Uterus (tissue), 3 donors: ENCODE measurements at regions not wholly inside any gene's neighbourhood (a gene's known extent, or its start where the extent isn't known, plus 50 kb on each side); places are given as distances from the start of the nearest gene placed in this dataset.

Experiments
- DNase-seq, 2 donors: peaks; one replicate each; pipeline ENCODE4 v3.0.0-alpha.2; 2019 to 2020
- H3K27ac ChIP-seq, 2 donors: fragments of 200-600 bp; sonication (generic); 1 replicate in 1 of 2; 2 replicates in 1 of 2; pipeline ENCODE4 v1.5.1; 2016 to 2018
- H3K27me3 ChIP-seq, 2 donors: fragments of 200-600 bp; sonication (generic); one replicate each; pipeline ENCODE4 v1.5.1; 2018 to 2019; ENCODE audit warnings: control low read depth in 1 of 2
- H3K36me3 ChIP-seq, 2 donors: fragments of 200-600 bp; sonication (generic); one replicate each; pipeline ENCODE4 v1.5.1; 2019; ENCODE audit warnings: control low read depth in 1 of 2
- H3K4me1 ChIP-seq, 2 donors: fragments of 200-600 bp; sonication (generic); one replicate each; pipeline ENCODE4 v1.5.1; 2018 to 2019; ENCODE audit warnings: control low read depth in 1 of 2
- H3K4me3 ChIP-seq, 2 donors: fragments of 200-600 bp; sonication (generic); 1 replicate in 1 of 2; 2 replicates in 1 of 2; pipeline ENCODE4 v1.5.1; 2018 to 2019; ENCODE audit warnings: mild to moderate bottlenecking in 1 of 2
- H3K9me3 ChIP-seq, 2 donors: fragments of 200-600 bp; sonication (generic); one replicate each; pipeline ENCODE4 v1.5.1; 2019; ENCODE audit warnings: control low read depth in 1 of 2
- CTCF ChIP-seq, 4 experiments: fragments of 200-600 bp in 2 of 4; fragments of 450-650 bp in 2 of 4; sonication (generic) in 2 of 4; IDR thresholded peaks; one replicate each; pipeline ENCODE4 v1.5.1; 2016 to 2019; ENCODE audit warnings: antibody characterized with exemption in 4 of 4, mild to moderate bottlenecking in 2 of 4, moderate library complexity in 1 of 4
- POLR2A ChIP-seq, 2 donors: fragments of 450-650 bp; IDR thresholded peaks; one replicate each; pipeline ENCODE4 v1.6.1; 2016; ENCODE audit warnings: antibody characterized with exemption in 2 of 2, mild to moderate bottlenecking in 1 of 2, moderate library complexity in 1 of 2
- intact Hi-C: fragments of 100-400 bp; cut with DNase I; formaldehyde crosslinking; loops from one replicate; pipeline ENCODE4 v1.15.1; 2023; ENCODE audit warnings: low total_unique reads
- donor health status: DM: yes; HTN: yes; CAD: no.

DNA sequence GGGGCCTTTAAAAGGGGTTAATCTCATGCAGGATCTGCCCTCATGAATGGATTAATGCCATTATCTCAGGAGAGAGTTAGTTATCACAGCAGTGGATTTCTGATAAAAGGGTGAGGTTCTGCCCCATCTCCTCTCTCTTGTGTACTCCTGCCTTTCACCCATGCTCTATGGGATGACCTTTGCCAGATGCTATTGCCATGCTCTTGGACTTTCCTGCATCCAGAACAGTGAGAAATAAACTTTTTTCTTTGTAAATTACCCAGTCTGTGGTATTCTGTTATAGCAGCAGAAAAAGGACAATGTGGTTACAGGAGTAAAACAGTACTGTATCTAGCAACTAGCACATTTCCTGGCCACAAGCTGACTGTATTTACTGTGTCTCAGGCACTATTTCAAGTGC, 58.0 kb upstream of the CCN2 start:
- H3K27me3 ChIP-seq, result no peaks in the 10 kb centered on the region
- intact Hi-C loops, result no loop called here
- no peak overlapping the region for H3K27ac ChIP-seq
- H3K36me3 ChIP-seq, result no peaks in the 10 kb centered on the region
- no peak for DNase-seq
- TF ChIP-seq POLR2A (IDR thresholded peaks at IDR 0.05) (no peak), CTCF (IDR thresholded peaks at IDR 0.05) (no peak)
- H3K4me3 ChIP-seq, result no peak overlapping the region
- H3K4me1 ChIP-seq, result peaks cover 0 to 5% of the 10 kb centered on the region in 2 donors
- no peaks in the 10 kb centered on the region for H3K9me3 ChIP-seq

GRCh38 chr6:132007474-132008190, 56.5 kb upstream of the CCN2 start:
- intact Hi-C loops, result no loop called here
- H3K4me3 ChIP-seq, result no peak overlapping the region
- no peak for TF ChIP-seq POLR2A (IDR thresholded peaks at IDR 0.05)
- no peak for TF ChIP-seq CTCF (IDR thresholded peaks at IDR 0.05)
- H3K36me3 ChIP-seq, result no peaks in the 10 kb centered on the region
- peaks cover 0 to 5% of the 10 kb centered on the region in 2 donors for H3K4me1 ChIP-seq
- H3K9me3 ChIP-seq, result no peaks in the 10 kb centered on the region
- no peak for DNase-seq
- H3K27me3 ChIP-seq, result no peaks in the 10 kb centered on the region
- H3K27ac ChIP-seq, result no peak overlapping the region

DNA sequence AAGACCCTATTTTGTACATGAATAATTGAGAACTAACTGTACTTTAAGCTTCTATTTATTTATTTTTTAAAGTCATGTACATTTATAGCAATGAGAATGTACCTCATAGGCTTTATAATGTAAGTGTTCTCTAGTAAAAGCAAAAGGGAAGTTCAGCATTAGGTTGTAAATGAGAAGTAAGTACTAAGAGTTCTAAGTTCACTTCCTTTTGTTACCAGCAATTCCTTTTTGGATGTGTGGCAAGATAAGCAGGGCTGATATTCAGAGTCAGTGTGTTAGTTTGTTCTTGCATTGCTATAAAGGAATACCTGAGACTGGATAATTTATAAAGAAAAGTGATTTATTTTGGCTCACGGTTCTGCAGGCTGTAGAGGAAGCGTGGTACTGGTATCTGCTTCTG, 54.0 kb upstream of the CCN2 start:
- no peaks in the 10 kb centered on the region for H3K9me3 ChIP-seq
- H3K4me1 ChIP-seq, result no peaks in the 10 kb centered on the region
- DNase-seq, result no peak
- H3K36me3 ChIP-seq, result no peaks in the 10 kb centered on the region
- TF ChIP-seq POLR2A (IDR thresholded peaks at IDR 0.05) (no peak), CTCF (IDR thresholded peaks at IDR 0.05) (no peak)
- H3K4me3 ChIP-seq, result no peak overlapping the region
- no peaks in the 10 kb centered on the region for H3K27me3 ChIP-seq
- intact Hi-C loops, result no loop called here
- H3K27ac ChIP-seq, result peak overlapping the region in 1 of 2 donors; percentile 26

GRCh38 chr6:132004668-132005067, 53.5 kb upstream of the CCN2 start:
- Histone ChIP-seq H3K27me3 (no peaks in the 10 kb centered on the region), H3K9me3 (no peaks in the 10 kb centered on the region), H3K4me1 (no peaks in the 10 kb centered on the region), H3K27ac (peak overlapping the region in 1 of 2 donors; percentile 26), H3K36me3 (no peaks in the 10 kb centered on the region), H3K4me3 (no peak overlapping the region)
- intact Hi-C loops, result no loop called here
- DNase-seq, result no peak
- no peak for TF ChIP-seq POLR2A (IDR thresholded peaks at IDR 0.05)
- no peak for TF ChIP-seq CTCF (IDR thresholded peaks at IDR 0.05)

- no peak overlapping the region for H3K4me3 ChIP-seq
- no peaks in the 10 kb centered on the region for H3K36me3 ChIP-seq
- peaks cover 4 to 7% of the 10 kb centered on the region in 2 donors for H3K4me1 ChIP-seq
- no peaks in the 10 kb centered on the region for H3K27me3 ChIP-seq
- no peaks in the 10 kb centered on the region for H3K9me3 ChIP-seq
- TF ChIP-seq POLR2A (IDR thresholded peaks at IDR 0.05) (no peak), CTCF (IDR thresholded peaks at IDR 0.05) (no peak)
- no peak for DNase-seq
- intact Hi-C loops, result no loop called here
- no peak overlapping the region for H3K27ac ChIP-seq
These were observed 52.5 kb upstream of the CCN2 start for GRCh38 chr6:132003516-132004178.
